GM19468 (cell line): ENCODE measurements at regions not wholly inside any gene's neighbourhood (a gene's known extent, or its start where the extent isn't known, plus 50 kb on each side); places are given as distances from the start of the nearest gene placed in this dataset.

Source experiments
- ATAC-seq: cut with Tn5 transposase; IDR thresholded peaks from one replicate; pipeline ENCODE4 v1.9.1; 2021; ENCODE audit warnings: mild to moderate bottlenecking, moderate library complexity, moderate number of reproducible peaks; ENCODE audit not compliant: unreplicated experiment; ENCODE audit errors: extremely low read depth

- ATAC-seq: no peak
Measured at GRCh38 chr3:188940573-188940932, 231.2 kb upstream of the TPRG1 start.

- no peak for ATAC-seq
Measured at GRCh38 chr3:188941103-188941502, 230.7 kb upstream of the TPRG1 start.

- ATAC-seq: no peak
Measured at GRCh38 chr3:188942191-188942590, 229.6 kb upstream of the TPRG1 start.

GRCh38 chr3:188943591-188943990, 228.2 kb upstream of the TPRG1 start:
- no peak for ATAC-seq

DNA sequence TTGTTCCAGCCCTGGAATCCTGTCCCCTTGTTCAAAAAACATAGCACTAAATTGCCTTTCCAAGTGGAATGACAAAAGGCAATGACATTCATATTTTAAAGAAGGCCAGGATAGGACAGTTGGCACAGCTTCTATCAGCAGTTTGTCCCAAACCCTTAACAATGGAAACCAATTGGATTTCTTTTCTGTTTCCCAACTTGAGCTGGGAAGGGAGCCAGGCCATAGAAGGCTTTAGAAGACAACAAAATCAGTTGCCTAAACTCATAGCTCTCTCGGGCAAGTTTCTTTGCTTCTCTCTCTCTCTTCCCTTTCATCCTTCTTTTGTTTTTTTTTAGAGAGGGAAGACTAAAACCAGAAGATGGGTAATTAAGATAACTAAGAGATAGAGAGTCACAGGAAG, 227.7 kb upstream of the TPRG1 start:
- ATAC-seq: no peak

DNA sequence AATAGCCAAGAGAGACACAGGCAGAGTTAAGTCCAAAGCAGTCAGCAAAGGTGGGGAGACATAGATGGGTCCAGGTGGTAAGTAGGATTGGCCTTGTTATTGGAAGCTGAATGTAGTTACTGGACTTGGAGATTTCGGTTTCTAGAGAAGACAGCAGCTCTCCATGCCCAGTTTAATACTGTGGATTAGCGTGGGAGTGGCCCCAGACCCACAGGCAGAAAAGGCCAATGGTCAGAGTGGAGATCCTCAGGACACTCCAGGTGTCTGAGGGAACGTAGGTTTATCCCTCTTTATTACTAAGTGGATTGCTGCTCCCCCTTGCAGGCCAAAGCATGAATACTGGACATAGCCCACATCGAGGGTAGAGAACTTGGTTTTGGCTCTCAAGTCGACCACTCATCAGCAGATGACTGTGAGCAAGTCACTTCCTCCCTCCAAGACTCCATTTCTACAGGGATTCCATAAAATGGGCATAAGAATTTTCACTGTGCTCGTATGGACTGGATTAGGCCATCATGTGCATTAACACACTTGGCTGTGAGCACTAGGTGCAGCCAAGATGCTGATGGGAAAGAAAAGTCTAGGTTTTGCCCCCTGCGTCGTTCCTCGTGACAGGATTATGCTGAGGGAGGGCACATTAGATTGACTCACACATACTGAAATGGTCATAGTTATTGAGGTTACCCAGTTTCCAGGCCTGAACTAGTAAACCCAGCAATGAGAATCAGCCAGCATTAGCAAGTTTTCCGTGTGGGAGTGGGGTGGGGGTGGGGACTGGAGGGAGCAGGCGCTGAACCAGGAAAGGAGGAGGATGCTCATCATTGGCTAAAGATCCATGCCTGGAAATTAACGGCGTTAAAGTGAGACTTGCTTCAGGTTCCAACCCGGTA, 225.2 kb upstream of the TPRG1 start:
- no peak for ATAC-seq

DNA sequence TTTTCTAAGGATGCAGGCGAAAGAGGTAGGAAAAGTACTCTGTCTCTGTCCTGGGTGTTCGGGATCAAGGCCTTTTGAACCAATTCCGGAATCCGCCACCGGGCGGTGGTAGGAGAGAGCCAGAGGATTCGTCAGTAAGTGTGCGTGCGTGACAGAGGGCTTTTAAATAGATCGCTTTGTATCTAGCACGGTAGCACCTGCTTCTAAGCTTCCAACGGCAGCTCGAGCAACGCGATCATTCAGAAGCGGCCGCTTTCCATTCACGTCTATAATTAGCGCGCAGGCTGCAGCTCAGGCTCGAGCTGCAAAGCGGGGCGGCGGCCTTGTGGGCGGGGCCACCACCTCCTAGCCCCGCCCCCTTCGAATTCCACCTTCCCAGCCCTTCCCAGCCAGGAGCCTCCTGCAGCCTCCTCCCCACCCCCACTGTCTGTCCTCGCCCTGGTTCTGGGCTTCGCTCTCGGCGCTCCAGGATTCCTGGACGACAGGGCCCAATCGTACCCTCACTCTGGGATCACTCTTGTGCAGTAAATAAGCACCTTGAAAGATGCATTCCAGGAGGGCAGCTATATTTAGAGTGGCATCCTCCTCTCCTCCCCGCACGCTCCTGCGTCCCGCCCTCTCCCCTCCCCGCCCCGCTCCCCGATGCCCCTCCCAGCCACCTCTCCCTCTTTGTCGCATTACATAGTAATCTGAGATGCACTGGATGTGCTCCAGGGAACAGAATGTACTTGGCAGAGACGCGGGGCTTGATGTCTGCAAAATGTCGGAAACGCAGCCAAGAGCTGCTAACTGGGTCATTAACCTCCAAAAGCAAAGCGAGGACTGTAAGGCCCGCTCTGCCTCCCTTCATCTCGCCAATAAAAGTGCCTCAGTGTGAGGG, 224.1 kb upstream of the TPRG1 start:
- ATAC-seq: no peak

- no peak for ATAC-seq
Measured at GRCh38 chr3:188948281-188948996, 223.3 kb upstream of the TPRG1 start.

DNA sequence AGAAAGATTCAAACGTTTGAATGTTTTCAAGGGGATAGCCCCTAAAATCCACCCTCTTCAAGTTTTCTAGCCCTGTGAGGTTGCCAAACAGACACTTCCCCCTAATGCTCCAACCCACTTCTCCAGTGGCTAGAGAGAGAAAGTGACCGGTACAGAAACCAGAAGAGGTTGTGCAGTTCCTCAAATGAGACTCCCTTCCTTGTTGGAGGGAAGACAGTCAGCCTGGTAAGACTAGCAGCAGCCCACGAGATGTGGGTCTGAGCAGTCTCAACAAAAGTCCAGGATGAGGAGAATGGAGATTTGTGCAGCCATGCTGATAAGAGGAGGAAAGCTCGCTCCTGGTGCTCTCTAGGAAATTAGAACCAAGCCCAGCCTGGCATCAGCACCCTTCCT, 222.8 kb upstream of the TPRG1 start:
- ATAC-seq: no peak

DNA sequence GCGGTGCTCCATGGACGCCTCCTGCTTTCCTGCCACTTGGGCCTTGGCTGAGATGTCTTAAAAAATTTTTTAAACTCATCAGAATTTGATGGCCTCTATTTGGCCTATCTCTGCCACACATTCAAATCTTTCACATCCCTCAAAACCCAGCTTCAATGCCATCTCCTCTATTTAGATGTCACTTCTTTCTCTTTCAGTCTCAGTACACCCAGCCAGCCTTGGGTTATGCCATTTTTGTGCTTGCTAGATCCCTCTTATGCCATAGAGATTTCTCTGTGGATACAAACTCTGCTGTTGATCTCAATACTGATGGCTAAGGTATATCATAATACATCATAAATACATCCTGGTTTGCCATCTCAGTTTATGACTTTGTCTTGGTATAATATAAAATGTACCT, 222.3 kb upstream of the TPRG1 start:
- no peak for ATAC-seq

DNA sequence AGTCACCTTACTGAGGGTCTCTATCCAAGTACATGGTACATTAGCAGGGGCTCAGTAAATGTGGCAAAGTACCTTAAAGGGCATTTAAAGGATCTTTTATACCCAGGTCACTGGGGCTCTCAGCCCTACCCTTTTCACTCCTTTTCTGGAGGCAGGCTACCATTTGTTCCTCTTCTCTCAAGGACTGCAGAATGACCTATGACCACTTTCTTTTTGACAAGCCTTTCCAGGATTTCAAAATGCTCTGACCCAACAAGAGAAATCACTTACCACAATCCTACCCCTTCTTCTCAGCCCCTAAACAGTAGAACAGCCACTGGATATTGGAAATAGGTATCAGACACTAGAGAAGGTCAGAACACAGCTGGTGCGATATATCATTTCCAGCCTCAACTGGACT, 221.8 kb upstream of the TPRG1 start:
- ATAC-seq: no peak

DNA sequence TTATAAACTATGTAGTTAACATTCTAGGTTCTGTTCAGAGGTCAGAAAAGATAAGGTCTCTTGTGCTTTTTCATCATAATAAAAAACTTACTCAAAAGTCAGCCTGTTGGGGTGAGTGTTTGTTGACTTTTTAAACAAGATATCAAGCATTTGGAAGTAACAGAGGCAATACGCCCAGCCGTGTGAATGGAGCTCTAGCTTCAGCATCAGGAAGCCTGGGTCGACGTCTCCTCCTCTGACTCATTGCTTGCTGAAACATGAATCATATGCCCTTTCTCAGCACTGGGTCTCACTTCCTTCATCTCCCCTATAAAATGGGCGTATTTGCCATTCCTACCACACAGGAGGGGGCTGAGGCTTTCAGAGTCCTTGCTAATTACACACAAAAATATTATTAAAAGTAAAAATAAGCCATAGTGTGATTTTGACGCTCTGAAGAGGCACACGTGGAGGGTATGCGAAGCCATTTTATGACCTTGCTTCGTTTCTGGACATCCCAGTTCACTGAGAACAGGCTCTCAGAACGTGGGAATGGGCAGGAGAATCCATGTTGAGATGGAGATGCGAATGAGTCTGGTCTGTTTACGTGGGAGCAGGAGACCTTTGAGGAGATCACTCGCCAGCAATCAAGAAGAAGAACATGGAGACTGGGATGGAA, 220.8 kb upstream of the TPRG1 start:
- no peak for ATAC-seq

DNA sequence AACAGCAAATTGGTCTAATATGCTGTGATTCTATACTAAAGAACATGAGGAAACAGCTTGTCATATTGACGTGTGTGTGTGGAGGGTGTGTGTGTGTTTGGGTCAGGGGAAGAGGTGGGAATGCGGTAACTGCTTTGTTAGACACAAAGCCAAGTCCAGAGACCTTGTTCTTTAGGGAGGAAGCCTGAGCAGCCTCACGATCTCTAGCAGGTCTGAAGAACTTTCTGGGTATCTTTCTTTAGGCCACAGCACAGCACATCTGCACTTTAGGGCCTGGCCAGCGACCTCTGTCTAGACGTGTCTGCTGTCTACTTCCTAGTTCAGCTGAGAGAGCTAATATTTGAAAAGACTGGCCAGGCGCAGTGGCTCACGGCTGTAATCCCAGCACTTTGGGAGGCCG, 220.0 kb upstream of the TPRG1 start:
- ATAC-seq: no peak

- ATAC-seq: no peak
Measured at GRCh38 chr3:188954590-188955208, 217.1 kb upstream of the TPRG1 start.

GRCh38 chr3:188955919-188956318, 215.9 kb upstream of the TPRG1 start:
- ATAC-seq: no peak

- ATAC-seq: no peak
Measured at GRCh38 chr3:188956839-188957489, 214.8 kb upstream of the TPRG1 start.

DNA sequence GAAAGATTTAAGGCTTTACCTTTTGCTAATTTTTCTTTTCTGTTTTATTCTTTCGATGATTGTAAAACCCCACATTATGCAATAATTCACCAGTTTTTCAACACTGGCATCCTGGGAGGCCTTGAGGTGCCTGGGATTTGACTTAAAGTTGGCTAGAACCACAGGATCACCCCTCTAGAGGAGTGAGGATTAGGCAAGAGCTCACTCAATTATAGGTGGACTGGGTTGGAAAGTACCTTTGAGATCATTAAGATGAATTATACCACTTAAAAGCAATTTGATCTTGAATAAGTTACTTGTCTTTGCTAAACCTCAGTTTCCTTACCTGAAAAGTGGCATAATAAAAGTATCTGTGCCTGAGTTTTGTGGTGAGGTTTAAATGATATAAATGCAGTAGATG, 212.8 kb upstream of the TPRG1 start:
- ATAC-seq: no peak

DNA sequence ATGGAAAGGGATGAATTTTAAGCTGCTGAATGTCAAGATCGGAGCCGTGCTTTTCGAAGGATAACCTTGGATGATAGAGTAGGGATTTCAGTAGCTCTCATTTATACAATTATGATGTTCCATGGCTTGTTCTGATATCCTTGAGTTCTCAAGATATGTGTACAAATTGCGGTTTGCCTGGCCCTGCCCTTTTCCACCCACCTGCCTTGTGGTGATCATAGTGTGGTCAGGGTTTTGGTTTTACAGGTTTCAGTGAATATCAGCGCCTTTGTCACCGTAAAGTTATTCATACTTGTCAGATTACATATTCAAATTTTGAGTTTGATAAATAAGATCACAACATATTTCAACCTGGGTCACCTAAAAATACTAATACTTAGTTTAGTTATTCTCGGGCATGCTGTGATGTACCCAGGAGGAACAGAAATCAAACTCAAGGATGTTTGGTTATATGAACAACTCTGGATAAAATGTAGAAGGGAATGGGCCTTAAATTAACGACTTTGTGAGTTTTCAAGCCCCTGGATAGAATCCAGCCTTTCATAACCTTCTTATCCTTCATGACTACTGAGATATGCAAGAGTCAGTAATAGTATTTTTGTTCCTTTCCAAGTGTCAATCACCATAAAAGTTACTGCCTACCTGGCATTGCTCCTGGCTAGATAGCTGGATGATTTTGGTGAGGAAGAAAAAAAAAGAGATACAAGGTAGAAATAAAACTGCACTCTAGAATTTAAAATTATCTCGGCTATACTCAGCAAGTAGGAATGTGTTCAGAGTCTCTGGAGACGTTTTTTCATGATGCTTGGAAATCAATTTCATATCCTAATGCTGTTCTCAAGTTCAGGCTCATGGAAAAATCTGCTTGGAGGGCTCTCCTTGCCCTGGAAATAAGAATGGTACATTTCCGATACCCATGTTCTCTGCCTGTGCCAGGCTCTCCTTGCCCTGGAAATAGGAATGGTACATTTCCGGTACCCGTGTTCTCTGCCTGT, 209.2 kb upstream of the TPRG1 start:
- no peak for ATAC-seq
